ENCODE measurements at regions not wholly inside any gene's neighbourhood (a gene's known extent, or its start where the extent isn't known, plus 50 kb on each side); places are given as distances from the start of the nearest gene placed in this dataset.

GRCh38 chr7:33779216-33779615, 126.1 kb upstream of the BMPER start:
- intact Hi-C loops (cut with micrococcal nuclease; ENCODE audit: unreplicated experiment): no loop called here
- DNase-seq (ENCODE audit: low read depth, low spot score) (no peak), ATAC-seq (no peak)
- Histone ChIP-seq H3K27me3 (ENCODE audit: control insufficient read depth, insufficient read depth, low read length) (no peaks in the 10 kb centered on the region), H3K4me3 (ENCODE audit: low read depth in 2 of 2, low read length in 2 of 2) (no peak overlapping the region), H3K36me3 (ENCODE audit: control insufficient read depth, insufficient read depth, low read length) (no peaks in the 10 kb centered on the region), H3K27ac (ENCODE audit: low read length) (no peak overlapping the region), H3K4me1 (ENCODE audit: control insufficient read depth, insufficient read depth, low read length) (no peaks in the 10 kb centered on the region), H3K9me3 (ENCODE audit: control insufficient read depth, insufficient read depth, low read depth, low read length) (no peaks in the 10 kb centered on the region)
- POLR2A ChIA-PET: no interaction called here
- CTCF ChIA-PET: no interaction called here
- BruUV-seq (replicated peaks): no TSS peak
- TF ChIP-seq SIN3A (IDR thresholded peaks at IDR 0.05; ENCODE audit: borderline replicate concordance, insufficient read depth, low read depth, low read length): no peak
- TF ChIP-seq CTCF (IDR thresholded peaks at IDR 0.05): no peak
- TF ChIP-seq, protein P1, sequence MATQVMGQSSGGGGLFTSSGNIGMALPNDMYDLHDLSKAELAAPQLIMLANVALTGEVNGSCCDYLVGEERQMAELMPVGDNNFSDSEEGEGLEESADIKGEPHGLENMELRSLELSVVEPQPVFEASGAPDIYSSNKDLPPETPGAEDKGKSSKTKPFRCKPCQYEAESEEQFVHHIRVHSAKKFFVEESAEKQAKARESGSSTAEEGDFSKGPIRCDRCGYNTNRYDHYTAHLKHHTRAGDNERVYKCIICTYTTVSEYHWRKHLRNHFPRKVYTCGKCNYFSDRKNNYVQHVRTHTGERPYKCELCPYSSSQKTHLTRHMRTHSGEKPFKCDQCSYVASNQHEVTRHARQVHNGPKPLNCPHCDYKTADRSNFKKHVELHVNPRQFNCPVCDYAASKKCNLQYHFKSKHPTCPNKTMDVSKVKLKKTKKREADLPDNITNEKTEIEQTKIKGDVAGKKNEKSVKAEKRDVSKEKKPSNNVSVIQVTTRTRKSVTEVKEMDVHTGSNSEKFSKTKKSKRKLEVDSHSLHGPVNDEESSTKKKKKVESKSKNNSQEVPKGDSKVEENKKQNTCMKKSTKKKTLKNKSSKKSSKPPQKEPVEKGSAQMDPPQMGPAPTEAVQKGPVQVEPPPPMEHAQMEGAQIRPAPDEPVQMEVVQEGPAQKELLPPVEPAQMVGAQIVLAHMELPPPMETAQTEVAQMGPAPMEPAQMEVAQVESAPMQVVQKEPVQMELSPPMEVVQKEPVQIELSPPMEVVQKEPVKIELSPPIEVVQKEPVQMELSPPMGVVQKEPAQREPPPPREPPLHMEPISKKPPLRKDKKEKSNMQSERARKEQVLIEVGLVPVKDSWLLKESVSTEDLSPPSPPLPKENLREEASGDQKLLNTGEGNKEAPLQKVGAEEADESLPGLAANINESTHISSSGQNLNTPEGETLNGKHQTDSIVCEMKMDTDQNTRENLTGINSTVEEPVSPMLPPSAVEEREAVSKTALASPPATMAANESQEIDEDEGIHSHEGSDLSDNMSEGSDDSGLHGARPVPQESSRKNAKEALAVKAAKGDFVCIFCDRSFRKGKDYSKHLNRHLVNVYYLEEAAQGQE (IDR thresholded peaks at IDR 0.05; ENCODE audit: insufficient read depth in 1 of 2, low read depth in 2 of 2, low read length in 1 of 2): no peak
- no peak for TF ChIP-seq TCF7L2 (IDR thresholded peaks at IDR 0.05; ENCODE audit: low read depth, low read length)
- no peak for TF ChIP-seq POLR2AphosphoS5 (IDR thresholded peaks at IDR 0.05; ENCODE audit: low read depth, low read length)
- in situ Hi-C loops (cut with HindIII; ENCODE audit: low pct_unique_long_range_greater_than_20kb, low sequenced_read_pairs): no loop called here

DNA sequence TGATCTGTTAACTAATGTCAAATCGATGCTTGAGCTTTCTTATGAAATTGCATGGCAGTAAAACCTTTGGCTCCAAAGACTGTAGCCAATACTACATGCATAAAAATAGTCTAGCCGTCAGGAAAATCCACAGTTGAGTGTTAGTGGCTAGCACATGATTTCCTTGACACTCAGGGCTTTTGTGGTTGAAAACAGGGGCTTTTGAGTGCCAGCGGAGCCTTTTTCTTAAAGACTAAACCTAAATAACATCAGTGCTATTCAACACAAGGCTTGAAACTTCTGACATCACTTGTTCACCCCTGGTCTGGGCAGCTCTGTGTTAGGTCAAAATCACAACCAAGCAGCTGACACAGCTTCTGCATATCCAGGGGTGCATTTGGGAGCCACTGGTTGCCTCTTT, 124.2 kb upstream of the BMPER start:
- intact Hi-C loops (cut with micrococcal nuclease; ENCODE audit: unreplicated experiment): no loop called here
- CTCF ChIA-PET: no interaction called here
- no peaks in the 10 kb centered on the region for H3K4me1 ChIP-seq (ENCODE audit: control insufficient read depth, insufficient read depth, low read length)
- no peaks in the 10 kb centered on the region for H3K36me3 ChIP-seq (ENCODE audit: control insufficient read depth, insufficient read depth, low read length)
- no peaks in the 10 kb centered on the region for H3K9me3 ChIP-seq (ENCODE audit: control insufficient read depth, insufficient read depth, low read depth, low read length)
- no TSS peak for BruUV-seq (replicated peaks)
- no peak overlapping the region for H3K4me3 ChIP-seq (ENCODE audit: low read depth in 2 of 2, low read length in 2 of 2)
- ATAC-seq (no peak), DNase-seq (ENCODE audit: low read depth, low spot score) (no peak)
- in situ Hi-C loops (cut with HindIII; ENCODE audit: low pct_unique_long_range_greater_than_20kb, low sequenced_read_pairs): no loop called here
- TF ChIP-seq TCF7L2 (IDR thresholded peaks at IDR 0.05; ENCODE audit: low read depth, low read length): no peak
- TF ChIP-seq POLR2AphosphoS5 (IDR thresholded peaks at IDR 0.05; ENCODE audit: low read depth, low read length): no peak
- TF ChIP-seq, protein P1 (IDR thresholded peaks at IDR 0.05; ENCODE audit: insufficient read depth in 1 of 2, low read depth in 2 of 2, low read length in 1 of 2): no peak
- no peak for TF ChIP-seq CTCF (IDR thresholded peaks at IDR 0.05)
- TF ChIP-seq SIN3A (IDR thresholded peaks at IDR 0.05; ENCODE audit: borderline replicate concordance, insufficient read depth, low read depth, low read length): no peak
- H3K27ac ChIP-seq (ENCODE audit: low read length): no peak overlapping the region
- H3K27me3 ChIP-seq (ENCODE audit: control insufficient read depth, insufficient read depth, low read length): no peaks in the 10 kb centered on the region; the same call in 1 of the 2 replicates
- POLR2A ChIA-PET: no interaction called here
